ENCODE measurements at regions not wholly inside any gene's neighbourhood (a gene's known extent, or its start where the extent isn't known, plus 50 kb on each side); places are given as distances from the start of the nearest gene placed in this dataset.

DNA sequence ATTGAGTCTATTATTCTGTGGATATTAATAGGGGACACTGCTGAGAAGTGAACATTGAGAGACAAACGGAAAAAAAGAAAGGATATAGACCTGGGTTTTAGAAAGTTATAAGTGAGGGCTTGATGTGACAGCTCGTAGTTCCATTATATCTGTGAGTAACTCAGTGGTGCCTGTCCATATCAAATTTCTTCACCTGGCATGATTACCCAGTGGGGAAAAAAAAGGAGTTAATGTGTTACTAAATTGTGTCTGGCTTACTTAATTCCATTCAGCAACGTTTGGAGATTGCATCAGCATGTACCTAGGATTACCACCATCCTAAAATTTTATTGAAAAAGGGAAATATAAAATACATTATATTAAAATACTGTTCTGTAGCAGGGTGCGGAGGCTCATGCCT lies 1249.9 kb downstream of the SLC16A7 start (continued):
- TF ChIP-seq KDM1A (IDR thresholded peaks at IDR 0.05; ENCODE audit: borderline replicate concordance, low read length) = no peak
- no peak for TF ChIP-seq BCL11A (IDR thresholded peaks at IDR 0.05; ENCODE audit: low read depth in 2 of 2, low read length in 2 of 2)
- TF ChIP-seq NANOG (IDR thresholded peaks at IDR 0.05; ENCODE audit: insufficient read depth, low read depth, low read length, poor library complexity, severe bottlenecking) = no peak
